Sigmoid colon (tissue), 6 donors: ENCODE measurements at regions not wholly inside any gene's neighbourhood (a gene's known extent, or its start where the extent isn't known, plus 50 kb on each side); places are given as distances from the start of the nearest gene placed in this dataset.
A peak's percentile ranks its signal among the peaks of the same experiment; 100 is the strongest.

Experiments used
- DNase-seq: peaks from one replicate; pipeline ENCODE4 v3.0.0-alpha.2; 2019
- H3K27ac ChIP-seq, 4 donors: fragments of 200-600 bp; sonication (generic); one replicate each; pipeline ENCODE4 v1.5.1; 2016 to 2019; ENCODE audit warnings: mild to moderate bottlenecking in 1 of 4
- H3K27me3 ChIP-seq, 3 donors: fragments of 200-600 bp; sonication (generic); one replicate each; pipeline ENCODE4 v1.5.1; 2019; ENCODE audit warnings: mild to moderate bottlenecking in 1 of 3
- H3K36me3 ChIP-seq, 4 donors: fragments of 200-600 bp; sonication (generic); one replicate each; pipeline ENCODE4 v1.5.1; 2016 to 2019
- H3K4me1 ChIP-seq, 4 donors: fragments of 200-600 bp; sonication (generic); one replicate each; pipeline ENCODE4 v1.5.1; 2017 to 2019
- H3K4me3 ChIP-seq, 4 donors: fragments of 200-600 bp; sonication (generic); one replicate each; pipeline ENCODE4 v1.5.1; 2017 to 2019; ENCODE audit warnings: mild to moderate bottlenecking in 2 of 4, moderate library complexity in 1 of 4
- H3K9me3 ChIP-seq, 4 donors: fragments of 200-600 bp in 3 of 4; sonication (generic) in 3 of 4; one replicate each; pipeline versions ENCODE4 v1.5.1 to v1.6.1; 2013 to 2019
- EP300 ChIP-seq, 4 donors: sonication (generic); formaldehyde crosslinking; IDR thresholded peaks; one replicate each; pipeline ENCODE4 v1.6.1; 2017; ENCODE audit warnings: antibody characterized with exemption in 4 of 4
- POLR2A ChIP-seq, 2 donors: fragments of 450-650 bp; IDR thresholded peaks; one replicate each; pipeline ENCODE4 v1.6.1; 2016; ENCODE audit warnings: antibody characterized with exemption in 2 of 2, mild to moderate bottlenecking in 2 of 2, moderate library complexity in 2 of 2
- POLR2AphosphoS5 ChIP-seq, 4 donors: sonication (generic); formaldehyde crosslinking; IDR thresholded peaks; one replicate each; pipeline ENCODE4 v1.6.1; 2017; ENCODE audit warnings: antibody characterized with exemption in 4 of 4
- WGBS, 2 donors: extraction: QIAGEN DNeasy Blood & Tissue Kit; methylation state at CpG; one replicate each; pipeline ENCODE4 v1.1.7; 2013; 5-methylcytosine and 5-hydroxymethylcytosine counted together
- intact Hi-C: fragments of 100-400 bp; cut with DNase I; formaldehyde crosslinking; loops from one replicate; pipeline ENCODE4 v1.15.1; 2023
- TF ChIP-seq, protein P1 (sequence below), 4 experiments: fragments of 450-650 bp in 3 of 4; fragments of 200-600 bp in 1 of 4; IDR thresholded peaks; one replicate each; pipeline ENCODE4 v1.5.1; 2016 to 2019; ENCODE audit warnings: antibody characterized with exemption in 4 of 4, mild to moderate bottlenecking in 3 of 4, moderate library complexity in 2 of 4
- donor health status: healthy with polysubstance abuse.
- donor health status: healthy.

DNA sequence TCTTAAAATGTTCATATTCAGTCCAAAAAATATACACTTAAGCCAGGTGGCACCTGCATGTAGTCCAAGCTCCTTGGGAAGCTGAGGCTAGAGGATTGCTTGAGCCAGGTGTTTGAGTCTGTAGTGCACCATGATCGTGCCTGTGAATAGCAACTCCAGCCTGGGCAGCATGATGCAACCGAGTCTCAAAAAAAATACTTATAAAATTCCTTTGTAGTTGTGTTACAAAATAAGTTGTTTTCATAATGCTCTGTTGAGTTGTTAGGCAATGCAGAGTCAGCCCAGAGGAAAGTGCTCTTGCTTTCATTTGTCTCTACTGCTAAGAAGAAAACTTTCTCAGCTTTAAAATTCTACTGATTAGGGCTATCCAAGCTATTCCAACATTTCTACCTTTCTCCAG lies 442.8 kb upstream of the ARRDC4 start:
- peaks cover 0 to 7% (median 5%) of the 10 kb centered on the region in 4 donors for H3K4me1 ChIP-seq
- WGBS, 2 donors = 88 to 90% methylated on average over 2 of the region's 2 CpGs
- H3K9me3 ChIP-seq = no peaks in the 10 kb centered on the region
- H3K27me3 ChIP-seq = no peaks in the 10 kb centered on the region
- TF ChIP-seq POLR2A (IDR thresholded peaks at IDR 0.05) = no peak
- no peak for TF ChIP-seq POLR2AphosphoS5 (IDR thresholded peaks at IDR 0.05)
- no peak for TF ChIP-seq EP300 (IDR thresholded peaks at IDR 0.05)
- TF ChIP-seq, protein P1, sequence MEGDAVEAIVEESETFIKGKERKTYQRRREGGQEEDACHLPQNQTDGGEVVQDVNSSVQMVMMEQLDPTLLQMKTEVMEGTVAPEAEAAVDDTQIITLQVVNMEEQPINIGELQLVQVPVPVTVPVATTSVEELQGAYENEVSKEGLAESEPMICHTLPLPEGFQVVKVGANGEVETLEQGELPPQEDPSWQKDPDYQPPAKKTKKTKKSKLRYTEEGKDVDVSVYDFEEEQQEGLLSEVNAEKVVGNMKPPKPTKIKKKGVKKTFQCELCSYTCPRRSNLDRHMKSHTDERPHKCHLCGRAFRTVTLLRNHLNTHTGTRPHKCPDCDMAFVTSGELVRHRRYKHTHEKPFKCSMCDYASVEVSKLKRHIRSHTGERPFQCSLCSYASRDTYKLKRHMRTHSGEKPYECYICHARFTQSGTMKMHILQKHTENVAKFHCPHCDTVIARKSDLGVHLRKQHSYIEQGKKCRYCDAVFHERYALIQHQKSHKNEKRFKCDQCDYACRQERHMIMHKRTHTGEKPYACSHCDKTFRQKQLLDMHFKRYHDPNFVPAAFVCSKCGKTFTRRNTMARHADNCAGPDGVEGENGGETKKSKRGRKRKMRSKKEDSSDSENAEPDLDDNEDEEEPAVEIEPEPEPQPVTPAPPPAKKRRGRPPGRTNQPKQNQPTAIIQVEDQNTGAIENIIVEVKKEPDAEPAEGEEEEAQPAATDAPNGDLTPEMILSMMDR (IDR thresholded peaks at IDR 0.05) = no peak
- no peaks in the 10 kb centered on the region for H3K36me3 ChIP-seq
- H3K27ac ChIP-seq = no peak overlapping the region
- DNase-seq = no peak
- intact Hi-C loops = no loop called here
- no peak overlapping the region for H3K4me3 ChIP-seq

DNA sequence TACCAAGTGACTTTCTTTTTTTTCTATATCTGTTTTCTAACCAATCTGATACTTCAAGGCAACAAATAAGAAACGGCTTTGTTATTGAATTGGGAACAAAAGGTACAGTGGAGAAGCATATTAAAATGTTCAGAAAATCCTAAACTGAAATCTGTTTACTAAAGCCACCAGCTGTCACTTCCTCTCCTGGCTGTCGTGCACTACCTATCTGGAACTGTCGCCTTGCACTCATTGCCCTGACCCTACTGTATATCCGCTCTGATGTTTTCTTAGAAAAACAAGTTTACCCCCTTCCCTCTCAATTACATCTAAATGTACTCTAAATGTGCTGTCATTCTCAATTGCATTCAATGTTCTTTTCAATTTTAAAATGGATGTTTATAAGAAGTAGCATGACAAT lies 439.8 kb upstream of the ARRDC4 start:
- WGBS, 2 donors = 73 to 79% methylated on average over 4 of the region's 4 CpGs
- H3K27me3 ChIP-seq = no peaks in the 10 kb centered on the region
- H3K4me3 ChIP-seq = no peak overlapping the region
- H3K36me3 ChIP-seq = no peaks in the 10 kb centered on the region
- H3K27ac ChIP-seq = no peak overlapping the region
- no peaks in the 10 kb centered on the region for H3K9me3 ChIP-seq
- intact Hi-C loops = no loop called here
- peaks cover 0 to 7% (median 5%) of the 10 kb centered on the region in 4 donors for H3K4me1 ChIP-seq
- TF ChIP-seq POLR2AphosphoS5 (IDR thresholded peaks at IDR 0.05) (no peak), EP300 (IDR thresholded peaks at IDR 0.05) (no peak), POLR2A (IDR thresholded peaks at IDR 0.05) (no peak)
- TF ChIP-seq, protein P1 (IDR thresholded peaks at IDR 0.05) = no peak
- no peak for DNase-seq

DNA sequence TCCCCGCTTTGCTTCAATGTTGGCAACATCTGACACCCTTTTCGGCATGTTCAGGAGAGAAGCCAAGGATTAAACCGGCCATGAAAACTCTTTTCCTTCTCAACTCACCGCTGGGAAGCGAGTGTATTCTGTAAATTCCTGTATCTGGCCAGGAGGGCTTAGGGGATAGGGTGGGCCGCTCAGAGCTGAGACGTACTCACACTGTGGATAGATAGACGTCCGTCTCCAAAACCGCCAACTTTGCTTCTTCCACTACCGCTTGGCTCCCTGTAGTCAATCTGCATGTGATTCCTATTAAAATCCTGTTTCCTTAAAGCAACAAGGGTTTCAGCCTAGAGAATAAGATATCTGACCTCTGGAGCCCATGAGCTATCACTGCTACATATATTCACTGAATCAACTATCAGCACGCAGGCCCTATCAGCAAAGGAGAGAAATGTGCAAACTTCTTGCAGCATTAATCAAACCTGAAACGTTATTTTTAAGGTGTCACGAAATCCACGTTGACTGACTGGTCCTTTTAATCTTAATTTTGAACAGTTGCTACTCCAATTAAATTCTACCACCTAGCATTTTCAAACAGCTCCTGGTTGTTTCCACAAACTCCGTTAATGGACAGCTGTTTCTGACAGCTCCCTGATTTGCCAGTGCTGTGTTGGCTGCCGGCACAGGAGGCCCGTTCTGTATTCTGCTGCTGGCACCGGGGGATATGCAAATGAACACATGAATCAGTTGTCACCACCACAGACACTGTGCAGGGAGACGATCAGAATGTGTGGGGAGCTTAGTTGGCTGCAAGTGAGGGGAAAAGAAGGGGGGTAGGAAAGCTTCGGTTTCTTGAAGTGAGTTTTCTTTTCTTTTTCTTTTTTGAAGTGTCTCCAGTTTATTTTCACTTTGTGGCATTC lies 438.9 kb upstream of the ARRDC4 start:
- WGBS, 2 donors = 63 to 82% methylated on average over 21 of the region's 21 CpGs
- peak; percentile 68 for DNase-seq
- peak overlapping the region in 2 of 4 donors; percentile 9 to 25 for H3K27ac ChIP-seq
- TF ChIP-seq POLR2AphosphoS5 (IDR thresholded peaks at IDR 0.05) (peak in 3 of 4 donors; percentile 16 to 54 (median 47)), POLR2A (IDR thresholded peaks at IDR 0.05) (no peak)
- H3K36me3 ChIP-seq = no peaks in the 10 kb centered on the region
- peak overlapping the region; percentile 15 to 42 (median 34) for H3K4me3 ChIP-seq
- intact Hi-C loops = no loop called here
- H3K9me3 ChIP-seq = no peaks in the 10 kb centered on the region
- H3K27me3 ChIP-seq = no peaks in the 10 kb centered on the region
- H3K4me1 ChIP-seq = peaks cover 0 to 7% (median 5%) of the 10 kb centered on the region in 4 donors

DNA sequence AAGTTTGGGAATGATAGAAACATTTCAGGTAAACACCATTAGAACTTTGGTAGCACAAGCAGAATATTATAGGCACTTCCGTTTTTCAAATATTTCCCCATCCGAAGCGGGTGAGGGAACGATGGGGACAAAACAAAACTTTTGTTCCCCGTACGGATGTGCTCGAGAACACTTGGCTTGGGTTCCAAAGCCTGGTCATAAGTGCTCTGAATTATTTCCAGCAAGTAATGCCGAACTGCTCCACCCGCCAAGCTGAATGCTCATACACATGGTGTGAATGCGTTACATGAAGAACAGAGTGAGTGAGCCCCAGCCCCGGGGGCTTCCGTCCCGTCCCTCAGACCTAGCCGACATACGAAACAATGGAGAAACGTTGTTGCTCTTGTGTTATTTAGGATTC lies 438.2 kb upstream of the ARRDC4 start:
- H3K36me3 ChIP-seq = no peaks in the 10 kb centered on the region
- intact Hi-C loops = no loop called here
- DNase-seq = peak; percentile 64
- H3K9me3 ChIP-seq = no peaks in the 10 kb centered on the region
- TF ChIP-seq, protein P1 (IDR thresholded peaks at IDR 0.05) = no peak
- TF ChIP-seq POLR2AphosphoS5 (IDR thresholded peaks at IDR 0.05) (no peak), EP300 (IDR thresholded peaks at IDR 0.05) (no peak), POLR2A (IDR thresholded peaks at IDR 0.05) (no peak)
- H3K27me3 ChIP-seq = no peaks in the 10 kb centered on the region
- peak overlapping the region in 2 of 4 donors; percentile 9 to 25 for H3K27ac ChIP-seq
- WGBS, 2 donors = 81 to 88% methylated on average over 16 of the region's 16 CpGs
- H3K4me1 ChIP-seq = peaks cover 0 to 7% (median 5%) of the 10 kb centered on the region in 4 donors
- H3K4me3 ChIP-seq = peak overlapping the region; percentile 15 to 42 (median 34)

DNA sequence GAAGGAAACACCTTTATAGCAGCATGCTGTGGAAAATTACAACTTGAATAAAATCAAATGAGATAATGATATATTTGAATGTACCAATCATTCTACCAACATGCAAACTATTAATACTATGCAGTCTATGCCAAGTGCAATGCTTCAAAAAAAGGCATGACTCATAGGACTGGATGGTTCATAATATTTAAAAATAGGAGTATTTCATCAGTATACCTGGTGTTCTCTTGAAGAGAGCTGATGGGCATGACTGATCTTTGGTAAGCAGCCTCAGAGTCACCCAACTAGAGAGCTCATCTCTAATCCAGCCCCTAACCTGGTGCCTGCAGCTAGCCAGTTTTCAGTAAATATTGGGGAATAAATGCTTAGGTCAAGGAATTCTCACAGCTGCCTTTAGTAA lies 434.7 kb upstream of the ARRDC4 start:
- H3K27ac ChIP-seq = no peak overlapping the region
- TF ChIP-seq EP300 (IDR thresholded peaks at IDR 0.05) = no peak
- TF ChIP-seq, protein P1 (IDR thresholded peaks at IDR 0.05) = no peak
- no peak for TF ChIP-seq POLR2AphosphoS5 (IDR thresholded peaks at IDR 0.05)
- TF ChIP-seq POLR2A (IDR thresholded peaks at IDR 0.05) = no peak
- H3K9me3 ChIP-seq = no peaks in the 10 kb centered on the region
- no peaks in the 10 kb centered on the region for H3K36me3 ChIP-seq
- no peak overlapping the region for H3K4me3 ChIP-seq
- intact Hi-C loops = no loop called here
- H3K4me1 ChIP-seq = peaks cover 0 to 7% (median 5%) of the 10 kb centered on the region in 4 donors
- no peak for DNase-seq
- H3K27me3 ChIP-seq = no peaks in the 10 kb centered on the region
